K562 (cell line): ENCODE measurements at regions not wholly inside any gene's neighbourhood (a gene's known extent, or its start where the extent isn't known, plus 50 kb on each side); places are given as distances from the start of the nearest gene placed in this dataset.

Source experiments
- ATAC-seq: fragments of 200-7000 bp; cut with Tn5 transposase; 3 replicates; pipeline ENCODE4 v1.9.1; 2020; ENCODE audit warnings: moderate library complexity
- BruUV-seq: library from RNA; stranded (reverse); fragments of 400-500 nt; replicated peaks from 2 replicates; lab custom pipeline; 2021; lab: Mats Ljungman, UMichigan
- CTCF ChIA-PET: fragments of 300-600 bp; formaldehyde crosslinking; extraction: SDS; loops from one replicate; lab custom pipeline; 2021; ENCODE audit warnings: low intra/inter-chr PET ratio; lab: Yijun Ruan, JAX
- POLR2A ChIA-PET: fragments of 300-600, 350-650 bp; sonication (Branson Sonifier 250); formaldehyde crosslinking; extraction: SDS; loops from one replicate; lab custom pipeline; 2021; ENCODE audit warnings: antibody characterized with exemption, inconsistent platforms; lab: Yijun Ruan, JAX
- DNase-seq, 4 experiments: peaks; one replicate each; pipeline versions ENCODE4 v3.0.0 to v3.0.0-alpha.2; 2011 to 2018; ENCODE audit warnings: low spot score in 3 of 4, mixed read lengths in 3 of 4; ENCODE audit errors: extremely low read depth in 1 of 4
- FAIRE-seq: peaks from 2 replicates; lab custom pipeline; 2011; peaks lifted over from hg19 to GRCh38; lab: Jason Lieb, UNC
- H2AFZ ChIP-seq: 2 replicates; pipeline ENCODE4 v1.6.0; 2011; ENCODE audit warnings: low read depth, low read length, control low read depth, inconsistent platforms
- H3K27ac ChIP-seq: fragments of 200-600 bp; 3 replicates; pipeline ENCODE4 v1.8.0; 2011; ENCODE audit warnings: low read depth, mild to moderate bottlenecking, control low read depth, inconsistent platforms, low read length, moderate library complexity, mixed read lengths; ENCODE audit errors: extremely low read depth
- H3K27me3 ChIP-seq, 2 experiments: fragments of 300-600 bp in 1 of 2; 2 replicates in 1 of 2; 3 replicates in 1 of 2; pipeline versions ENCODE4 v1.6.0 to v1.8.0; 2011; ENCODE audit warnings: inconsistent platforms in 2 of 2, low read length in 2 of 2, mild to moderate bottlenecking in 1 of 2, mixed read lengths in 1 of 2, moderate library complexity in 1 of 2; ENCODE audit not compliant: control insufficient read depth in 2 of 2, insufficient read depth in 2 of 2
- H3K36me3 ChIP-seq: fragments of 300-600 bp; 3 replicates; pipeline ENCODE4 v1.8.0; 2011; ENCODE audit warnings: mild to moderate bottlenecking, low read length, inconsistent platforms; ENCODE audit not compliant: control insufficient read depth, insufficient read depth
- H3K4me1 ChIP-seq, 2 experiments: fragments of 200-600 bp in 1 of 2; replicated peaks in 1 of 2; 2 replicates in 1 of 2; 3 replicates in 1 of 2; pipeline versions ENCODE4 v1.5.1 to v1.8.0; 2011; ENCODE audit warnings: inconsistent platforms in 2 of 2, low read length in 2 of 2, mild to moderate bottlenecking in 1 of 2, mixed read lengths in 1 of 2, moderate library complexity in 1 of 2; ENCODE audit not compliant: control insufficient read depth in 2 of 2, insufficient read depth in 2 of 2
- H3K4me2 ChIP-seq: 2 replicates; pipeline ENCODE4 v1.6.1; 2011; ENCODE audit warnings: low read length, control low read depth, inconsistent platforms, mixed read lengths; ENCODE audit not compliant: insufficient read depth
- H3K4me3 ChIP-seq: fragments of 200-600 bp; sonication (generic), shearing (Covaris generic); 2 replicates; pipeline ENCODE4 v1.5.1; 2016; ENCODE audit warnings: control low read depth, inconsistent platforms
- H3K79me2 ChIP-seq: fragments of 200-600 bp; 3 replicates; pipeline ENCODE4 v1.8.0; 2011; ENCODE audit warnings: low read length, inconsistent platforms; ENCODE audit not compliant: control insufficient read depth, insufficient read depth
- H3K9ac ChIP-seq, 2 experiments: 2 replicates each; pipeline versions ENCODE4 v1.6.0 to v1.6.1; 2011; ENCODE audit warnings: low read depth in 2 of 2, low read length in 2 of 2, control low read depth in 1 of 2, inconsistent platforms in 1 of 2, mild to moderate bottlenecking in 1 of 2, mixed read lengths in 1 of 2; ENCODE audit not compliant: insufficient read depth in 1 of 2
- H3K9me1 ChIP-seq: one replicate; pipeline ENCODE4 v1.6.0; 2011; ENCODE audit warnings: inconsistent platforms, mild to moderate bottlenecking, low read length, moderate library complexity; ENCODE audit not compliant: control insufficient read depth, insufficient read depth
- H3K9me3 ChIP-seq: replicated peaks from 2 replicates; pipeline ENCODE4 v1.5.1; 2011; ENCODE audit warnings: low read depth, low read length, inconsistent platforms; ENCODE audit not compliant: control insufficient read depth, insufficient read depth
- H4K20me1 ChIP-seq: replicated peaks from 2 replicates; pipeline ENCODE4 v1.6.1; 2011; ENCODE audit warnings: low read length, inconsistent platforms, mixed read lengths; ENCODE audit not compliant: control insufficient read depth, insufficient read depth
- CTCF ChIP-seq, 3 experiments: IDR thresholded peaks in 2 of 3; conservative IDR thresholded peaks in 1 of 3; 2 replicates each; pipeline ENCODE4 v1.5.1; 2011 to 2012; ENCODE audit warnings: low read length in 3 of 3, mild to moderate bottlenecking in 3 of 3, control low read depth in 2 of 3, improper control_type of control experiment in 1 of 3, inconsistent platforms in 1 of 3, low read depth in 1 of 3, mixed read lengths in 1 of 3, moderate library complexity in 1 of 3; ENCODE audit not compliant: insufficient read depth in 2 of 3
- ETS2 ChIP-seq: IDR thresholded peaks from 2 replicates; pipeline ENCODE4 v1.6.1; 2016; ENCODE audit warnings: borderline replicate concordance, missing genetic modification characterization, mild to moderate bottlenecking, moderate library complexity, missing compliant biosample characterization; ENCODE audit not compliant: poor library complexity, severe bottlenecking
- JUN ChIP-seq, 2 experiments: sonication (generic) in 1 of 2; formaldehyde crosslinking in 1 of 2; IDR thresholded peaks; 2 replicates each; pipeline versions ENCODE4 v1.6.1 to v1.8.0; 2012 to 2022; ENCODE audit warnings: borderline replicate concordance in 2 of 2, mild to moderate bottlenecking in 2 of 2, improper control_type of control experiment in 1 of 2, low read depth in 1 of 2, low read length in 1 of 2, missing genetic modification reagents in 1 of 2
- NFXL1 ChIP-seq: fragments of 450-650 bp; formaldehyde crosslinking; IDR thresholded peaks from 2 replicates; pipeline ENCODE4 v1.4.0; 2021; ENCODE audit warnings: mild to moderate bottlenecking
- POLR3A ChIP-seq: IDR thresholded peaks from 2 replicates; pipeline ENCODE4 v1.6.1; 2011; ENCODE audit warnings: borderline replicate concordance, mild to moderate bottlenecking, moderate library complexity; ENCODE audit not compliant: insufficient read length, insufficient read depth; ENCODE audit errors: extremely low read depth
- PPARD ChIP-seq: fragments of 250-450 bp; sonication (Bioruptor Pico); IDR thresholded peaks from 2 replicates; pipeline ENCODE4 v1.8.0; 2022; ENCODE audit warnings: inconsistent platforms, mild to moderate bottlenecking, moderate library complexity
- SMARCB1 ChIP-seq: IDR thresholded peaks from 2 replicates; pipeline ENCODE4 v1.6.1; 2011; ENCODE audit warnings: improper control_type of control experiment, low read depth; ENCODE audit not compliant: insufficient read length
- TAF15 ChIP-seq: fragments of 200-400 bp; formaldehyde crosslinking; IDR thresholded peaks from 2 replicates; pipeline ENCODE4 v1.6.1; 2017; ENCODE audit warnings: mild to moderate bottlenecking, low read depth, low read length, moderate library complexity
- TARDBP ChIP-seq: fragments of 450-650 bp; IDR thresholded peaks from 2 replicates; pipeline ENCODE4 v1.6.1; 2016
- ZNF561 ChIP-seq: fragments of 450-650 bp; formaldehyde crosslinking; conservative IDR thresholded peaks from 2 replicates; pipeline ENCODE4 v1.4.0; 2020; ENCODE audit warnings: mild to moderate bottlenecking, moderate library complexity
- ZNF707 ChIP-seq: fragments of 250-450 bp; sonication (Bioruptor Pico); conservative IDR thresholded peaks from 2 replicates; pipeline ENCODE4 v1.8.0; 2022; ENCODE audit warnings: inconsistent platforms, mild to moderate bottlenecking, moderate library complexity
- WGBS: fragments of 100-300 bp; shearing (Covaris generic); methylation state at CpG from one replicate; pipeline ENCODE4 v1.1.6; 2016; ENCODE audit warnings: low coverage, mixed read lengths; ENCODE audit not compliant: insufficient coverage; ENCODE audit errors: missing lambda C conversion rate; 5-methylcytosine and 5-hydroxymethylcytosine counted together
- in situ Hi-C: fragments of 300-500 bp; cut with MboI; formaldehyde crosslinking; loops from 4 replicates; pipeline ENCODE4 v1.15.0; 2018; ENCODE audit warnings: inconsistent platforms, mixed read lengths
- intact Hi-C: fragments of 100-400 bp; cut with micrococcal nuclease; formaldehyde crosslinking; loops from 2 replicates; pipeline ENCODE4 v1.14.2; 2022
- TF ChIP-seq, protein P1 (sequence below): sonication (generic); formaldehyde crosslinking; IDR thresholded peaks from 2 replicates; pipeline ENCODE4 v1.8.1; 2023; ENCODE audit warnings: mild to moderate bottlenecking, missing genetic modification reagents

GRCh38 chr6:137777687-137778075 lies 89.4 kb upstream of the TNFAIP3 start:
- no peak overlapping the region for H3K4me3 ChIP-seq
- no peak overlapping the region for H2AFZ ChIP-seq
- no peak overlapping the region for H3K27ac ChIP-seq
- H3K9me3 ChIP-seq = no peaks in the 10 kb centered on the region
- H3K4me2 ChIP-seq = no peak overlapping the region
- no peaks in the 10 kb centered on the region for H3K36me3 ChIP-seq
- ATAC-seq (no peak), FAIRE-seq (no peak), DNase-seq (no peak)
- ChIA-PET CTCF (no interaction called here), POLR2A (interaction anchor here (1.1 kb wide), 1 partner anchor 13 kb away, joined by 3 read pairs; no protein-coding TSS in a partner anchor)
- no TSS peak for BruUV-seq
- peaks cover 0 to 8% of the 10 kb centered on the region in 2 experiments; a peak in 1 of 5 replicates for H3K4me1 ChIP-seq
- no peaks in the 10 kb centered on the region for H4K20me1 ChIP-seq
- no peak for TF ChIP-seq POLR3A
- no peak for TF ChIP-seq TARDBP
- TF ChIP-seq TAF15 = no peak
- no peak for TF ChIP-seq ZNF707 (CRISPR knock-in tag)
- no peak for TF ChIP-seq SMARCB1
- intact Hi-C loops = no loop called here
- no peaks in the 10 kb centered on the region for H3K79me2 ChIP-seq
- WGBS = 92% methylated on average over 1 of the region's 1 CpG
- no peaks in the 10 kb centered on the region for H3K27me3 ChIP-seq
- in situ Hi-C loops = no loop called here
- no peaks in the 10 kb centered on the region for H3K9me1 ChIP-seq
- no peak overlapping the region for H3K9ac ChIP-seq

DNA sequence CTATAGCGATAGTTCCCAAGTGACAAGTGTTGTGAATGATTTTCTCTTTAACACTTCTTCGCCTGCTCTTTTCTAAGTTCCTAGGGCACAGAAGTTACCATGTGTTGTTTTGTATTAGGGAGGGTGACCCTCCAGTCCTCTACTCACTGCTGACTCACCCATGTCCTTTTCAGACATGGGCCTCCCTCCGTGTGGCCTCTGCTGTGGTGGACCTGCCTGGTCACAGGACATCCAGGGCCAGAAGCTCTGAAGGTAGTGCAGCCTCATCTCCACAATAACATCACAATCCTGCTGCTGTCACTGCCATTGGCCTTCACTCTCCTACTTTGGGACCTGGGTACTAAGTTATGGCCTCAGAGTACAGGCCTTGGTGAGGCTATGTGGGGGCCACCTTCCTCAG lies 87.1 kb upstream of the TNFAIP3 start:
- no peaks in the 10 kb centered on the region for H4K20me1 ChIP-seq
- POLR2A ChIA-PET = no interaction called here
- no peaks in the 10 kb centered on the region for H3K9me3 ChIP-seq
- FAIRE-seq (no peak), DNase-seq (no peak), ATAC-seq (peak; percentile 70)
- H3K4me2 ChIP-seq = no peak overlapping the region
- peak overlapping the region in 1 of 2 experiments; percentile 37; a peak in 1 of 4 replicates for H3K9ac ChIP-seq
- 60% methylated on average over 3 of the region's 3 CpGs for WGBS
- in situ Hi-C loops = no loop called here
- intact Hi-C loops = no loop called here
- H3K79me2 ChIP-seq = no peaks in the 10 kb centered on the region
- no peaks in the 10 kb centered on the region for H3K27me3 ChIP-seq
- BruUV-seq = no TSS peak
- H3K9me1 ChIP-seq = no peaks in the 10 kb centered on the region
- H3K36me3 ChIP-seq = no peaks in the 10 kb centered on the region
- H3K4me3 ChIP-seq = no peak overlapping the region
- H3K4me1 ChIP-seq = 0 out of 5 replicates have a peak, but pooled peaks cover 0 to 8% of the 10 kb centered on the region in 2 experiments
- no peak overlapping the region for H3K27ac ChIP-seq
- peak overlapping the region; percentile 64; the same call in 1 of the 2 replicates for H2AFZ ChIP-seq
- CTCF ChIA-PET = no interaction called here
- TF ChIP-seq PPARD (CRISPR knock-in tag) = no peak
- no peak for TF ChIP-seq ETS2
- TF ChIP-seq ZNF561 (CRISPR knock-in tag) = no peak
- TF ChIP-seq CTCF (IDR thresholded peaks at IDR 0.05 in 2 of 3, conservative IDR thresholded peaks at IDR 0.05 in 1 of 3; ENCODE audit: insufficient read depth in 2 of 3, low read depth in 1 of 3, low read length in 3 of 3) = no peak
- TF ChIP-seq, protein P1, sequence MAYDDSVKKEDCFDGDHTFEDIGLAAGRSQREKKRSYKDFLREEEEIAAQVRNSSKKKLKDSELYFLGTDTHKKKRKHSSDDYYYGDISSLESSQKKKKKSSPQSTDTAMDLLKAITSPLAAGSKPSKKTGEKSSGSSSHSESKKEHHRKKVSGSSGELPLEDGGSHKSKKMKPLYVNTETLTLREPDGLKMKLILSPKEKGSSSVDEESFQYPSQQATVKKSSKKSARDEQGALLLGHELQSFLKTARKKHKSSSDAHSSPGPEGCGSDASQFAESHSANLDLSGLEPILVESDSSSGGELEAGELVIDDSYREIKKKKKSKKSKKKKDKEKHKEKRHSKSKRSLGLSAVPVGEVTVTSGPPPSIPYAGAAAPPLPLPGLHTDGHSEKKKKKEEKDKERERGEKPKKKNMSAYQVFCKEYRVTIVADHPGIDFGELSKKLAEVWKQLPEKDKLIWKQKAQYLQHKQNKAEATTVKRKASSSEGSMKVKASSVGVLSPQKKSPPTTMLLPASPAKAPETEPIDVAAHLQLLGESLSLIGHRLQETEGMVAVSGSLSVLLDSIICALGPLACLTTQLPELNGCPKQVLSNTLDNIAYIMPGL (CRISPR knock-in tag) = no peak
- TF ChIP-seq JUN (IDR thresholded peaks at IDR 0.05; ENCODE audit: borderline replicate concordance, low read depth, low read length) = peak; percentile 19; the same call in 1 of the 2 replicates
- TF ChIP-seq JUN (CRISPR knock-in tag; IDR thresholded peaks at IDR 0.05; ENCODE audit: borderline replicate concordance) = no peak
- TF ChIP-seq NFXL1 (CRISPR knock-in tag) = 0 out of 2 replicates have a peak, but pooled peaks have one; percentile 60
